A549 (cell line): ENCODE measurements at regions not wholly inside any gene's neighbourhood (a gene's known extent, or its start where the extent isn't known, plus 50 kb on each side); places are given as distances from the start of the nearest gene placed in this dataset.

Experiments used
- ATAC-seq, 2 experiments: fragments of 200-7000 bp in 1 of 2; fragments of >200 bp in 1 of 2; cut with Nextera tagmentation in 1 of 2; cut with Tn5 transposase in 1 of 2; 3 replicates each; pipeline versions ENCODE4 v1.8.0 to v1.9.1; 2018 to 2020; ENCODE audit warnings: mild to moderate bottlenecking in 1 of 2, moderate library complexity in 1 of 2
- CTCF ChIA-PET: fragments of 300-600 bp; sonication (Branson Sonifier 250); formaldehyde crosslinking; extraction: SDS; loops from one replicate; lab custom pipeline; 2021; ENCODE audit warnings: antibody characterized with exemption, inconsistent platforms; lab: Yijun Ruan, JAX
- POLR2A ChIA-PET: fragments of 350-600 bp; formaldehyde crosslinking; extraction: SDS; loops from one replicate; lab custom pipeline; 2021; ENCODE audit warnings: antibody characterized with exemption, inconsistent platforms; lab: Yijun Ruan, JAX
- DNase-seq, 2 experiments: peaks; one replicate each; pipeline versions ENCODE4 v3.0.0 to v3.0.0-alpha.2; 2011 to 2016; ENCODE audit warnings: low read depth in 1 of 2, low spot score in 1 of 2
- FAIRE-seq: peaks from 2 replicates; lab custom pipeline; 2011; peaks lifted over from hg19 to GRCh38; lab: Jason Lieb, UNC
- H3K27ac ChIP-seq, 2 experiments: fragments of >200 bp; sonication (Bioruptor Twin); formaldehyde crosslinking; 3 replicates each; pipeline ENCODE4 v1.5.1; 2016 to 2017
- H3K4me1 ChIP-seq: fragments of >200 bp; sonication (Bioruptor Twin); formaldehyde crosslinking; 3 replicates; pipeline ENCODE4 v1.6.1; 2016
- H3K4me2 ChIP-seq: fragments of >200 bp; sonication (Bioruptor Twin); formaldehyde crosslinking; 3 replicates; pipeline ENCODE4 v1.6.1; 2016
- H3K4me3 ChIP-seq: fragments of >200 bp; sonication (Bioruptor Twin); formaldehyde crosslinking; 3 replicates; pipeline ENCODE4 v1.5.1; 2016
- H3K9me3 ChIP-seq: fragments of >200 bp; sonication (Bioruptor Twin); formaldehyde crosslinking; 3 replicates; pipeline ENCODE4 v1.6.1; 2016
- BHLHE40 ChIP-seq: IDR thresholded peaks from 2 replicates; pipeline ENCODE4 v1.6.1; 2012; ENCODE audit warnings: low read depth, low read length, inconsistent platforms
- CBX2 ChIP-seq: fragments of 200-600 bp; sonication (generic); IDR thresholded peaks from 2 replicates; pipeline ENCODE4 v1.6.1; 2016; ENCODE audit warnings: low read depth, mild to moderate bottlenecking, borderline replicate concordance
- CBX8 ChIP-seq: fragments of 200-600 bp; sonication (generic); IDR thresholded peaks from 2 replicates; pipeline ENCODE4 v1.6.1; 2016
- CHD4 ChIP-seq: fragments of 200-600 bp; sonication (generic); IDR thresholded peaks from 2 replicates; pipeline ENCODE4 v1.6.1; 2016; ENCODE audit warnings: antibody characterized with exemption, mild to moderate bottlenecking, borderline replicate concordance
- E2F6 ChIP-seq: IDR thresholded peaks from 2 replicates; pipeline ENCODE4 v1.6.1; 2012; ENCODE audit warnings: low read depth, borderline replicate concordance
- ESRRA ChIP-seq: fragments of 150-350 bp; IDR thresholded peaks from 2 replicates; pipeline ENCODE4 v1.6.1; 2014; ENCODE audit warnings: mild to moderate bottlenecking, low read length, borderline replicate concordance
- FOSL2 ChIP-seq, 2 experiments: fragments of 450-650 bp in 1 of 2; fragments of >200 bp in 1 of 2; sonication (Bioruptor Twin) in 1 of 2; formaldehyde crosslinking; IDR thresholded peaks; 2 replicates each; pipeline versions ENCODE4 v1.5.0 to v1.6.1; 2016 to 2020; ENCODE audit warnings: mild to moderate bottlenecking in 1 of 2, moderate library complexity in 1 of 2
- FOXS1 ChIP-seq: fragments of 250-450 bp; sonication (Bioruptor Pico); IDR thresholded peaks from 2 replicates; pipeline ENCODE4 v1.5.0; 2020; ENCODE audit warnings: mild to moderate bottlenecking, moderate library complexity
- HDAC2 ChIP-seq: fragments of 200-600 bp; sonication (generic); IDR thresholded peaks from 2 replicates; pipeline ENCODE4 v1.6.1; 2016
- JUN ChIP-seq, 2 experiments: fragments of >200 bp; sonication (Bioruptor Twin); formaldehyde crosslinking; IDR thresholded peaks; 2 replicates in 1 of 2; 3 replicates in 1 of 2; pipeline ENCODE4 v1.6.1; 2016 to 2017
- JUNB ChIP-seq: fragments of >200 bp; sonication (Bioruptor Twin); formaldehyde crosslinking; IDR thresholded peaks from 2 replicates; pipeline ENCODE4 v1.6.1; 2016
- KDM1A ChIP-seq: fragments of 200-600 bp; sonication (generic); IDR thresholded peaks from 2 replicates; pipeline ENCODE4 v1.6.1; 2016; ENCODE audit warnings: low read depth, mild to moderate bottlenecking
- KDM5A ChIP-seq: fragments of 200-600 bp; sonication (generic); IDR thresholded peaks from 2 replicates; pipeline ENCODE4 v1.6.1; 2016; ENCODE audit warnings: antibody characterized with exemption, mild to moderate bottlenecking
- NFE2L2 ChIP-seq: fragments of 150-350 bp; conservative IDR thresholded peaks from 2 replicates; pipeline ENCODE4 v1.6.1; 2014; ENCODE audit warnings: low read length
- NR3C1 ChIP-seq: fragments of >200 bp; sonication (Bioruptor Twin); formaldehyde crosslinking; IDR thresholded peaks from 3 replicates; pipeline ENCODE4 v1.6.1; 2017
- PBX3 ChIP-seq: IDR thresholded peaks from 2 replicates; pipeline ENCODE4 v1.6.1; 2012
- POLR2A ChIP-seq: IDR thresholded peaks from 2 replicates; pipeline ENCODE4 v1.6.1; 2012; ENCODE audit warnings: mild to moderate bottlenecking, low read length
- REST ChIP-seq: fragments of 200-600 bp; sonication (generic); IDR thresholded peaks from 2 replicates; pipeline ENCODE4 v1.6.1; 2016; ENCODE audit warnings: antibody characterized with exemption, mild to moderate bottlenecking, moderate library complexity
- TP53 ChIP-seq: fragments of 250-450 bp; sonication (Bioruptor Pico); IDR thresholded peaks from 2 replicates; pipeline ENCODE4 v1.5.0; 2021; ENCODE audit warnings: mild to moderate bottlenecking, moderate library complexity
- ZC3H11A ChIP-seq: fragments of 450-650 bp; IDR thresholded peaks from 2 replicates; pipeline ENCODE4 v1.6.1; 2014; ENCODE audit warnings: antibody characterized with exemption, mild to moderate bottlenecking
- ZFP36 ChIP-seq: fragments of 450-650 bp; IDR thresholded peaks from 2 replicates; pipeline ENCODE4 v1.6.1; 2014; ENCODE audit warnings: borderline replicate concordance; ENCODE audit not compliant: partially characterized antibody
- ZSCAN20 ChIP-seq: fragments of 250-450 bp; sonication (Bioruptor Pico); IDR thresholded peaks from 2 replicates; pipeline ENCODE4 v1.8.0; 2022; ENCODE audit warnings: mild to moderate bottlenecking, moderate library complexity
- WGBS: methylation state at CpG from one replicate; pipeline ENCODE4 v1.1.6; 2017; ENCODE audit errors: missing lambda C conversion rate; 5-methylcytosine and 5-hydroxymethylcytosine counted together

- no peak overlapping the region for H3K4me3 ChIP-seq
- no peak for ATAC-seq
- H3K4me1 ChIP-seq, result no peaks in the 10 kb centered on the region
- CTCF ChIA-PET, result no interaction called here
- no peak overlapping the region for H3K4me2 ChIP-seq
- H3K27ac ChIP-seq, result no peak overlapping the region
- no peaks in the 10 kb centered on the region for H3K9me3 ChIP-seq
- POLR2A ChIA-PET, result no interaction called here
- TF ChIP-seq E2F6 (no peak), ESRRA (no peak), ZSCAN20 (CRISPR knock-in tag) (no peak), NFE2L2 (no peak), FOXS1 (CRISPR knock-in tag) (no peak), CHD4 (no peak), JUN (IDR thresholded peaks at IDR 0.05) (no peak), KDM1A (no peak), REST (no peak), CBX2 (no peak), ZFP36 (no peak)
- DNase-seq, result no peak
- 14% methylated on average over 3 of the region's 4 CpGs for WGBS
- FAIRE-seq, result no peak
Observed at GRCh38 chr13:39201180-39201579, 162.9 kb downstream of the NHLRC3 start.

GRCh38 chr13:39202746-39203145 is 164.5 kb downstream of the NHLRC3 start:
- Histone ChIP-seq H3K27ac (no peak overlapping the region), H3K4me2 (no peak overlapping the region), H3K4me3 (no peak overlapping the region), H3K4me1 (no peaks in the 10 kb centered on the region), H3K9me3 (no peaks in the 10 kb centered on the region)
- DNase-seq, result no peak
- no peak for ATAC-seq
- 11% methylated on average over 5 of the region's 7 CpGs for WGBS
- POLR2A ChIA-PET, result no interaction called here
- TF ChIP-seq JUNB, result no peak
- TF ChIP-seq KDM5A, result no peak
- TF ChIP-seq NFE2L2, result no peak
- no peak for TF ChIP-seq PBX3
- TF ChIP-seq CBX8, result no peak
- TF ChIP-seq ZC3H11A, result no peak
- TF ChIP-seq ESRRA, result no peak
- no peak for TF ChIP-seq HDAC2
- no peak for TF ChIP-seq CBX2
- no peak for TF ChIP-seq FOSL2 (IDR thresholded peaks at IDR 0.05)
- TF ChIP-seq FOSL2 (CRISPR knock-in tag; IDR thresholded peaks at IDR 0.05), result no peak
- no peak for TF ChIP-seq FOXS1 (CRISPR knock-in tag)
- TF ChIP-seq TP53 (CRISPR knock-in tag), result no peak
- TF ChIP-seq E2F6, result no peak
- no peak for TF ChIP-seq NR3C1
- TF ChIP-seq BHLHE40, result no peak
- no peak for TF ChIP-seq ZSCAN20 (CRISPR knock-in tag)
- TF ChIP-seq POLR2A, result no peak
- FAIRE-seq, result no peak
- CTCF ChIA-PET, result no interaction called here
